WI38 (cell line): ENCODE measurements at regions not wholly inside any gene's neighbourhood (a gene's known extent, or its start where the extent isn't known, plus 50 kb on each side); places are given as distances from the start of the nearest gene placed in this dataset.

ENCODE experiments used
- H3K4me3 ChIP-seq: 2 replicates; pipeline ENCODE4 v1.5.1; 2011; ENCODE audit warnings: low read depth, mild to moderate bottlenecking, control low read depth, low read length
- TF ChIP-seq, protein P1 (sequence below): IDR thresholded peaks from 2 replicates; pipeline ENCODE4 v1.5.1; 2012; ENCODE audit warnings: low read depth, mild to moderate bottlenecking, control low read depth, low read length

DNA sequence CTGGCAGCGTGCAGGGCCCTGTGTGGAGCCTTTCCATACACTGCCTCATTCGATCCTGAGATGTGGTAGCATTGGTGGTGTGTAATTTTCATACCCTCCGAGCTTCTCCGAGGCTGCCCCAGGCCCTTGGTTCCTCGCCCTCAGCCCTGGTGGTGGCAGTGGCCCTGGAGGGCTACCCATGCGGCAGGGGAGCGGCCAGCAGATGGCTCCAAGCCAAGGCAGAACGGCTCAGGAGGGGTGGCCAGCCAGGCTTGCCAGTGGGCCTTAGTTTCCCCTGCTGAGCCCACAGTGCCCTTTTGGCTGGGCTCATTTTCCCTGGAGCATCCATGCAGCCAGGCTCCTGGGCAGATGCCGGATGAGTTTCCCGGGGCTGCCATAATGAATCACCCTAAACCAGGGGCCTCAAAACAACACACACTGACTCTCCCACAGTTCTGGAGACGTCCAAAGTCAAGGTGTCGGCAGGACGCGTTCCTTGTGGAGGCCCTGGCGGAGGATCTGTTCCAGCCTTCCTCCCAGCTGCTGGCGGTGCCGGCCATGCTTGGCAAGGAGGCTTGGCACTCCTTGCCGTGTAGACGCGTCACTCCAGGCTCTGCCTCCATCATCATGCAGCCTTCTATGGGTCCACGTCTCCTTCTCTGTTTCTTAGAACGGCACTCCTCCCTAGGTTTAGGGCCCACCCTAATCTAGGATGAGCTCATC lies 158.8 kb upstream of the GSE1 start:
- no peak overlapping the region for H3K4me3 ChIP-seq
- TF ChIP-seq, protein P1, sequence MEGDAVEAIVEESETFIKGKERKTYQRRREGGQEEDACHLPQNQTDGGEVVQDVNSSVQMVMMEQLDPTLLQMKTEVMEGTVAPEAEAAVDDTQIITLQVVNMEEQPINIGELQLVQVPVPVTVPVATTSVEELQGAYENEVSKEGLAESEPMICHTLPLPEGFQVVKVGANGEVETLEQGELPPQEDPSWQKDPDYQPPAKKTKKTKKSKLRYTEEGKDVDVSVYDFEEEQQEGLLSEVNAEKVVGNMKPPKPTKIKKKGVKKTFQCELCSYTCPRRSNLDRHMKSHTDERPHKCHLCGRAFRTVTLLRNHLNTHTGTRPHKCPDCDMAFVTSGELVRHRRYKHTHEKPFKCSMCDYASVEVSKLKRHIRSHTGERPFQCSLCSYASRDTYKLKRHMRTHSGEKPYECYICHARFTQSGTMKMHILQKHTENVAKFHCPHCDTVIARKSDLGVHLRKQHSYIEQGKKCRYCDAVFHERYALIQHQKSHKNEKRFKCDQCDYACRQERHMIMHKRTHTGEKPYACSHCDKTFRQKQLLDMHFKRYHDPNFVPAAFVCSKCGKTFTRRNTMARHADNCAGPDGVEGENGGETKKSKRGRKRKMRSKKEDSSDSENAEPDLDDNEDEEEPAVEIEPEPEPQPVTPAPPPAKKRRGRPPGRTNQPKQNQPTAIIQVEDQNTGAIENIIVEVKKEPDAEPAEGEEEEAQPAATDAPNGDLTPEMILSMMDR = no peak

DNA sequence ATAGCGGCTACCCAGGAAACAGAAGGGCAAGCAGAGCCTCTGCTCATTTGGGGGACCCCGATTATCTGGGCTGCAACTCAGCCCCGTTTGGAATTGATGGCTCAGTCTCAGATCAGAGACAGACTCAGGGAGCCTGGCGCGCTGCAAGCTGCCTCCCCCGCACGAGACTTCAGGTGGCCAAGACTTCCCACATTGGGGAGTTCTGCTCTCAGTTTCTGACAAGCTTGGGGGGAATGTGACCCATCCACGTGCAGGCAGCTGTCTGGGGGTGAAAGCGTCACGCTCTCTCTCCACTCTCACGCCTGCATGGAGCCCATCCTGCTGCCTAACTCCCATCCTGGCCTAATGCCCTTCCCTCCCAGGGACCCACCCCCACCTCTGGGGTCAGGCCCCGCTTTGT lies 157.6 kb upstream of the GSE1 start:
- TF ChIP-seq, protein P1 = no peak

DNA sequence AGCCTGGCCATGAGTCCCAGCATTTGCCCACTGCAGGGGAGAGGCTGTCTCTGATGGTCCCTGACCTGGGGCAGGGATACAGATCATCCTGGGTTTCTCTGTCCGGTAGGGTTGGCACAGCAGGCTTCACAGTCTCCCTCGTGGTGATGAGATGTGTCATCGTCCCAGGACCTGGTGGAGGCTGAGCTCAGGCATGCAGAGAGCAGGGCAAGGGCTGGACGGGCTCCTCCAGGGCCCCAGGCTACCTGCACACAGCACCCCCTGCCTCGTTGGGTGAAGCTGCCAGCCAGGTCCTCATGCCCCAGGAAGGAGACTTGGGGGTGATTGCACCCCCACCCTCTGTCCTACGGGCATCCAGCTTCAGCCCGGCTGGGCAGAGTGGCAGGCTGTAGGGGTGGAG lies 155.8 kb upstream of the GSE1 start:
- H3K4me3 ChIP-seq = no peak overlapping the region
- TF ChIP-seq, protein P1 = no peak

More for the DNA sequence above, 157.6 kb upstream of the GSE1 start:
- no peak overlapping the region for H3K4me3 ChIP-seq

DNA sequence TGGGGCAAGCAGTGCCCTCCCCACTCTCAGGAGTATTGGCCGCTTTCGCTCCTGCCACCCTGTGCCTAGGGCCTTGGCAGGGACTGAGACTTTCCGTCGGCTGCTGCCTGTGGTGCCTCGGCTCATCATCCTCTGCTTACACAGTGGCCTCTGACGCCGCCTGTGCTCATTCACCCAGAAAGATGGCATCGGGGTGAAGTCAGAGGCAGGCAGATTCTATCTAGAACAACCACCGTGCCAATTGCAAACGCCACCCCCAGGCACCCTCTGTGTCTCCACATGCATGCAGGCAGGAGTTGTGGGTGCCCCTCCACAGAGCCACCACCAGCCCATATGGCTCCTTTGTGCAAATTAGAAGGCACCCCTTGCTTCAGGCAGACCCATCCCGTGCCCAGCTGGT lies 154.2 kb upstream of the GSE1 start:
- no peak overlapping the region for H3K4me3 ChIP-seq
- TF ChIP-seq, protein P1 = no peak

DNA sequence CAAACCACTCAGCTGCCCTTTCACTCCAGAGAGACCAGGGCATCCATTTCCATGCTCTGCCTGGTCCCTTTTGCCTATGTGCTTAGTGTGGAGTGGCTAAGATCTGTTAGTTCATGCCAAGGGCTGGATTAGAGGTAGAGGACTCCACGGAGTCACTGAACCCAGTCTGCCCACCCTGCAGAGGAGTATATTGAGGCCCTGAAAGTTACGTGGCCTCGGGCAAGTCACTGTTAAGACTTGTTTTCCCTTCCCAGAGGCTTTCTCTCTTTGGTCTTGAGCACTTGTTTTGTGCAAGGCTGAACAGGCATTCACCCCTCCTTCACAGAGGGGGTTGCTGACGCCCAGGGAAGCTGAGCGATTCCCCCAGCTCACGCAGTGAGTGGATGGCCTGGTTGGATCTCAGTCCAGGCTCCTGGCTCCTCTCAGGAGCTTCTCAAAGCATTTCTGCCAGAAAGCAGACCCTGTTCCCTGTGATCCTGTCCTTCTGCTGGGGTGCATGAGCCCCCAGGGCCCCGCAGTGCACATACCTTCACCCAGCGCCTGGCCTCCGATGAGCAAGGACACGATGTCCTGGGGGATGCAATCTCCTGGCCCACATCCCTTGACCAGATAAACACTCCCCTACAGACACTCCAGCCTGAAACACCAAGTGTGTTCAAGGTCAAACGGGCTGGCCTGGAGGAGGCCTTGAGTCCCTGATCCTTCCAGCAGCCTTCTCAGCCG lies 153.4 kb upstream of the GSE1 start:
- TF ChIP-seq, protein P1 = no peak

DNA sequence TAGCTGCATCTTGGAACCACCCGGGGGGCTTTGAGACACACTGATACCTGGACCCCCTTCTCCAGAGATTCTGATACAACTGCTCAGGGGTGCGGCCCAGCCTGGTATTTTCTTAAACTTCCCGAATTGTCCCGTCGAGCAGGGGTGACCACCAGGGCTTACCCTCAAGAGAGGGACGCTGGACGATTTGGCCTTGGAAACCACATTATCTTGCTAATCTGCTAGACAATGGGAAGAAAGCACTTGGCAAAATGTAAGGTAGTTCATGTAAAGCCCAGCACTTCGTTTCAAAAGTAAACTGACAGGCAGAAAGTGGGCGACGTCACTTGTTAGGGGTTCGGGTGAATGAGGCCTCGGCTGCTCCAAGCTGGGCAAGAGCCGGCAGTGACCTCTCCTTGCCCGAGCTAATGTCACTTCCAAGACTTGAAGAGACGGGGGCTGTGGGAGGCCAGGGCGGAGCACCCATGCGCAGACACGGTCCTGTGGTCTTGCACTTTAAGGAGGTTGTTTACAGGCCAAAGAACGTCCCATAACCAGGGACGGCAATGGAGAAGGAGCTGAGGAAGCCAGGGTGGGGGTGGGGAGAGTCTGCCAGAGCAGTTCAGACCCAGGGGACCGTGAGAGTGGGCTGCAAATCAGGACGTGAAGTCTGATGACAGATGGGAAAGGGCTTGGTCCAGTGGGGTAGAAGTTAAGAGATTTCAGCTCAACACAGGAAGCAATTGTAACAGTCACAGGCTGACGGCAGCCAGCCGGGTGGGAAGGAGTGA lies 152.7 kb upstream of the GSE1 start:
- H3K4me3 ChIP-seq = no peak overlapping the region
- TF ChIP-seq, protein P1 = no peak

More for the DNA sequence above, 153.4 kb upstream of the GSE1 start:
- no peak overlapping the region for H3K4me3 ChIP-seq
